Smooth muscle cell (in vitro differentiated cells): ENCODE measurements at regions not wholly inside any gene's neighbourhood (a gene's known extent, or its start where the extent isn't known, plus 50 kb on each side); places are given as distances from the start of the nearest gene placed in this dataset.

ENCODE experiments used
- DNase-seq: peaks from one replicate; lab custom pipeline; 2025; ENCODE audit not compliant: unreplicated experiment; lab: John Stamatoyannopoulos, UW
- H2AFZ ChIP-seq: fragments of 200-600 bp; sonication (generic); 2 replicates; pipeline ENCODE4 v1.6.0; 2016; ENCODE audit warnings: antibody characterized with exemption, low read depth, mild to moderate bottlenecking
- H3F3A ChIP-seq: fragments of 200-600 bp; sonication (generic); 2 replicates; pipeline ENCODE4 v1.6.0; 2017; ENCODE audit warnings: antibody characterized with exemption, low read depth
- H3K27ac ChIP-seq: fragments of 200-600 bp; sonication (generic); 2 replicates; pipeline ENCODE4 v1.5.1; 2016; ENCODE audit warnings: low read depth, mild to moderate bottlenecking
- H3K27me3 ChIP-seq: fragments of 200-600 bp; sonication (generic); 2 replicates; pipeline ENCODE4 v1.6.1; 2016; ENCODE audit warnings: low read depth, mild to moderate bottlenecking
- H3K36me3 ChIP-seq: fragments of 200-600 bp; sonication (generic); 2 replicates; pipeline ENCODE4 v1.5.1; 2016; ENCODE audit warnings: low read depth
- H3K4me1 ChIP-seq: fragments of 200-600 bp; sonication (generic); 2 replicates; pipeline ENCODE4 v1.5.1; 2016; ENCODE audit warnings: low read depth
- H3K4me2 ChIP-seq: fragments of 200-600 bp; sonication (generic); 2 replicates; pipeline ENCODE4 v1.6.0; 2016; ENCODE audit warnings: mild to moderate bottlenecking
- H3K4me3 ChIP-seq: fragments of 200-600 bp; sonication (generic); 2 replicates; pipeline ENCODE4 v1.5.1; 2016; ENCODE audit warnings: mild to moderate bottlenecking
- H3K79me2 ChIP-seq: fragments of 200-600 bp; sonication (generic); 2 replicates; pipeline ENCODE4 v1.6.0; 2016; ENCODE audit warnings: low read depth, mild to moderate bottlenecking
- H3K9ac ChIP-seq: fragments of 200-600 bp; sonication (generic); 2 replicates; pipeline ENCODE4 v1.6.0; 2016; ENCODE audit warnings: low read depth
- H3K9me3 ChIP-seq: fragments of 200-600 bp; sonication (generic); replicated peaks from 2 replicates; pipeline ENCODE4 v1.5.1; 2016; ENCODE audit warnings: low read depth
- H4K20me1 ChIP-seq: fragments of 200-600 bp; sonication (generic); 2 replicates; pipeline ENCODE4 v1.6.0; 2016; ENCODE audit warnings: low read depth
- CTCF ChIP-seq: fragments of 200-600 bp; sonication (generic); IDR thresholded peaks from 2 replicates; pipeline ENCODE4 v1.5.1; 2017; ENCODE audit warnings: borderline replicate concordance, mild to moderate bottlenecking, antibody characterized with exemption; ENCODE audit not compliant: insufficient read depth, poor library complexity, severe bottlenecking
- WGBS: methylation state at CpG from one replicate; pipeline ENCODE4 v1.1.7; 2016; ENCODE audit warnings: low lambda C conversion rate; 5-methylcytosine and 5-hydroxymethylcytosine counted together

- Histone ChIP-seq H3K4me2 (peak overlapping the region; percentile 21), H3K9me3 (no peaks in the 10 kb centered on the region), H3F3A (no peaks in the 10 kb centered on the region), H3K27ac (no peak overlapping the region), H4K20me1 (no peaks in the 10 kb centered on the region), H3K79me2 (no peaks in the 10 kb centered on the region), H3K9ac (no peak overlapping the region), H3K27me3 (no peaks in the 10 kb centered on the region), H2AFZ (no peak overlapping the region), H3K4me1 (no peaks in the 10 kb centered on the region), H3K36me3 (no peaks in the 10 kb centered on the region), H3K4me3 (no peak overlapping the region)
- WGBS = 34% methylated on average over 1 of the region's 1 CpG
- DNase-seq = no peak
- no peak for TF ChIP-seq CTCF
Observed at GRCh38 chr5:107224272-107224671, 446.5 kb downstream of the EFNA5 start.

- 83% methylated on average over 2 of the region's 2 CpGs for WGBS
- TF ChIP-seq CTCF = no peak
Observed at GRCh38 chr5:107223066-107223465, 447.7 kb downstream of the EFNA5 start.

GRCh38 chr5:107219993-107220392, 450.7 kb downstream of the EFNA5 start:
- 77% methylated on average over 1 of the region's 1 CpG for WGBS
- Histone ChIP-seq H3F3A (no peaks in the 10 kb centered on the region), H3K27ac (no peak overlapping the region), H3K4me1 (no peaks in the 10 kb centered on the region), H3K9ac (no peak overlapping the region), H3K4me3 (no peak overlapping the region), H2AFZ (no peak overlapping the region), H3K9me3 (no peaks in the 10 kb centered on the region), H3K79me2 (no peaks in the 10 kb centered on the region), H4K20me1 (no peaks in the 10 kb centered on the region), H3K27me3 (no peaks in the 10 kb centered on the region), H3K36me3 (no peaks in the 10 kb centered on the region), H3K4me2 (no peak overlapping the region)
- no peak for TF ChIP-seq CTCF
- DNase-seq = no peak

More at GRCh38 chr5:107223066-107223465, 447.7 kb downstream of the EFNA5 start:
- Histone ChIP-seq H3K4me2 (no peak overlapping the region), H3K9me3 (no peaks in the 10 kb centered on the region), H3K9ac (no peak overlapping the region), H3K79me2 (no peaks in the 10 kb centered on the region), H3K36me3 (no peaks in the 10 kb centered on the region), H3K4me1 (no peaks in the 10 kb centered on the region), H3K27ac (no peak overlapping the region), H3K4me3 (no peak overlapping the region), H3K27me3 (no peaks in the 10 kb centered on the region), H2AFZ (no peak overlapping the region), H3F3A (no peaks in the 10 kb centered on the region), H4K20me1 (no peaks in the 10 kb centered on the region)
- no peak for DNase-seq

- TF ChIP-seq CTCF = no peak
- Histone ChIP-seq H3K9me3 (no peaks in the 10 kb centered on the region), H3K27me3 (no peaks in the 10 kb centered on the region), H3K9ac (no peak overlapping the region), H3K4me3 (no peak overlapping the region), H3K4me2 (no peak overlapping the region), H3K79me2 (no peaks in the 10 kb centered on the region), H3F3A (no peaks in the 10 kb centered on the region), H3K27ac (no peak overlapping the region), H3K4me1 (no peaks in the 10 kb centered on the region), H3K36me3 (no peaks in the 10 kb centered on the region), H2AFZ (no peak overlapping the region), H4K20me1 (no peaks in the 10 kb centered on the region)
- WGBS = 84% methylated on average over 1 of the region's 1 CpG
- no peak for DNase-seq
Observed at GRCh38 chr5:107218457-107219193, 452.1 kb downstream of the EFNA5 start.
